Endothelial cell of umbilical vein (primary cell): ENCODE measurements at regions not wholly inside any gene's neighbourhood (a gene's known extent, or its start where the extent isn't known, plus 50 kb on each side); places are given as distances from the start of the nearest gene placed in this dataset.

ENCODE experiments used
- BruUV-seq: library from RNA; stranded (reverse); fragments of 400-500 nt; replicated peaks from 2 replicates; lab custom pipeline; 2021; lab: Mats Ljungman, UMichigan
- CTCF ChIA-PET: fragments of 300-600, 350-600 bp; sonication (Branson Sonifier 250); formaldehyde crosslinking; loops from one replicate; lab custom pipeline; 2021; ENCODE audit warnings: antibody characterized with exemption, inconsistent platforms; lab: Charles Lee
- POLR2A ChIA-PET: fragments of 300-600, 350-600 bp; sonication (Branson Sonifier 250); formaldehyde crosslinking; loops from one replicate; lab custom pipeline; 2021; ENCODE audit warnings: antibody characterized with exemption, inconsistent platforms; lab: Charles Lee
- DNase-seq: peaks from one replicate; pipeline ENCODE4 v3.0.0-alpha.2; 2011; ENCODE audit warnings: low read depth, low spot score
- FAIRE-seq: peaks from 2 replicates; lab custom pipeline; 2011; peaks lifted over from hg19 to GRCh38; lab: Jason Lieb, UNC
- H2AFZ ChIP-seq: 2 replicates; pipeline ENCODE4 v1.6.0; 2012; ENCODE audit warnings: low read depth, low read length, control low read depth, inconsistent platforms
- H3K27ac ChIP-seq: 2 replicates; pipeline ENCODE4 v1.5.1; 2011; ENCODE audit warnings: low read depth, mild to moderate bottlenecking, control low read depth, low read length, moderate library complexity; ENCODE audit not compliant: insufficient read depth
- H3K27me3 ChIP-seq, 2 experiments: 2 replicates each; pipeline versions ENCODE4 v1.6.0 to v1.6.1; 2011; ENCODE audit warnings: low read length in 2 of 2, mixed read lengths in 1 of 2; ENCODE audit not compliant: control insufficient read depth in 2 of 2, insufficient read depth in 2 of 2
- H3K36me3 ChIP-seq, 2 experiments: 2 replicates in 1 of 2; 3 replicates in 1 of 2; pipeline ENCODE4 v1.5.1; 2011; ENCODE audit warnings: low read length in 2 of 2, mild to moderate bottlenecking in 1 of 2, moderate library complexity in 1 of 2; ENCODE audit not compliant: control insufficient read depth in 2 of 2, insufficient read depth in 2 of 2; ENCODE audit errors: extremely low read depth in 1 of 2
- H3K4me1 ChIP-seq: 3 replicates; pipeline ENCODE4 v1.5.1; 2011; ENCODE audit warnings: mild to moderate bottlenecking, low read length; ENCODE audit not compliant: control insufficient read depth, insufficient read depth; ENCODE audit errors: extremely low read depth
- H3K4me2 ChIP-seq: 2 replicates; pipeline ENCODE4 v1.6.1; 2011; ENCODE audit warnings: low read length, control low read depth, mixed read lengths; ENCODE audit not compliant: insufficient read depth
- H3K4me3 ChIP-seq, 3 experiments: fragments of 200-600 bp in 1 of 3; sonication (generic), shearing (Covaris generic) in 1 of 3; replicated peaks in 1 of 3; 2 replicates each; pipeline ENCODE4 v1.5.1; 2011 to 2016; ENCODE audit warnings: control low read depth in 3 of 3, low read length in 3 of 3, mild to moderate bottlenecking in 2 of 3, inconsistent platforms in 1 of 3, low read depth in 1 of 3, moderate library complexity in 1 of 3; ENCODE audit not compliant: insufficient read depth in 1 of 3
- H3K79me2 ChIP-seq: 2 replicates; pipeline ENCODE4 v1.6.0; 2012; ENCODE audit warnings: low read length, inconsistent platforms; ENCODE audit not compliant: control insufficient read depth, insufficient read depth
- H3K9ac ChIP-seq: replicated peaks from 2 replicates; pipeline ENCODE3; 2011; ENCODE audit warnings: low read length, control low read depth; ENCODE audit not compliant: insufficient read depth; ENCODE audit errors: extremely low read depth
- H3K9me1 ChIP-seq: replicated peaks from 3 replicates; pipeline ENCODE4 v1.6.0; 2011; ENCODE audit warnings: mild to moderate bottlenecking, low read length; ENCODE audit not compliant: control insufficient read depth, insufficient read depth; ENCODE audit errors: extremely low read depth
- H3K9me3 ChIP-seq: replicated peaks from 2 replicates; pipeline ENCODE4 v1.5.1; 2012; ENCODE audit warnings: low read length, inconsistent platforms; ENCODE audit not compliant: control insufficient read depth, insufficient read depth
- H4K20me1 ChIP-seq: replicated peaks from 2 replicates; pipeline ENCODE3; 2011; ENCODE audit warnings: mild to moderate bottlenecking, low read length; ENCODE audit not compliant: control insufficient read depth, insufficient read depth; ENCODE audit errors: extremely low read depth
- CTCF ChIP-seq, 2 donors: IDR thresholded peaks; 1 replicate in 1 of 2; 2 replicates in 1 of 2; pipeline ENCODE4 v1.5.1; 2011; ENCODE audit warnings: low read length in 2 of 2, mild to moderate bottlenecking in 2 of 2, moderate library complexity in 2 of 2, control low read depth in 1 of 2, inconsistent platforms in 1 of 2, low read depth in 1 of 2; ENCODE audit not compliant: insufficient read depth in 1 of 2; ENCODE audit errors: extremely low read depth in 1 of 2
- EZH2 ChIP-seq: IDR thresholded peaks from 2 replicates; pipeline ENCODE4 v1.6.1; 2012; ENCODE audit warnings: borderline replicate concordance, low read depth, mild to moderate bottlenecking, moderate library complexity, low read length, inconsistent platforms; ENCODE audit not compliant: severe bottlenecking
- FOS ChIP-seq: IDR thresholded peaks from 2 replicates; pipeline ENCODE4 v1.6.1; 2011; ENCODE audit warnings: mild to moderate bottlenecking, low read length, moderate library complexity, borderline replicate concordance; ENCODE audit not compliant: insufficient read depth
- GATA2 ChIP-seq: IDR thresholded peaks from 2 replicates; pipeline ENCODE4 v1.7.0; 2011; ENCODE audit warnings: low read depth, mild to moderate bottlenecking, moderate library complexity, mixed read lengths, low read length; ENCODE audit not compliant: insufficient read length, insufficient read depth
- JUN ChIP-seq: IDR thresholded peaks from 2 replicates; pipeline ENCODE4 v1.6.1; 2011; ENCODE audit warnings: borderline replicate concordance, low read depth; ENCODE audit not compliant: insufficient read length, insufficient read depth
- MAX ChIP-seq: IDR thresholded peaks from 2 replicates; pipeline ENCODE4 v1.6.1; 2011; ENCODE audit not compliant: insufficient read depth, insufficient read length
- MYC ChIP-seq: IDR thresholded peaks from one replicate; pipeline ENCODE4 v1.6.1; 2011; ENCODE audit warnings: mild to moderate bottlenecking, low read depth, low read length
- POLR2A ChIP-seq: IDR thresholded peaks from 2 replicates; pipeline ENCODE4 v1.6.1; 2012; ENCODE audit warnings: low read depth, mild to moderate bottlenecking, control low read depth, low read length
- POLR2AphosphoS5 ChIP-seq: IDR thresholded peaks from 2 replicates; pipeline ENCODE4 v1.6.1; 2012; ENCODE audit warnings: low read depth, mild to moderate bottlenecking, control low read depth, low read length, moderate library complexity; ENCODE audit not compliant: insufficient read depth
- dilution Hi-C: fragments of 300-500 bp; cut with MboI; formaldehyde crosslinking; loops from one replicate; pipeline ENCODE4 v1.15.0; 2019; ENCODE audit warnings: low sequenced_read_pairs; ENCODE audit not compliant: extremely low pct_ligation_motif_present
- intact Hi-C: fragments of 100-400 bp; cut with micrococcal nuclease; formaldehyde crosslinking; loops from one replicate; pipeline ENCODE4 v1.10.0; 2022

GRCh38 chr11:100573911-100574513 is 113.1 kb upstream of the ARHGAP42 start:
- TF ChIP-seq GATA2, result no peak
- TF ChIP-seq CTCF (IDR thresholded peaks at IDR 0.05; ENCODE audit: extremely low read depth in 1 of 2, insufficient read depth in 1 of 2, low read depth in 1 of 2, low read length in 2 of 2), result no peak
- no peak for TF ChIP-seq POLR2A
- no peak for TF ChIP-seq FOS
- TF ChIP-seq JUN, result no peak
- TF ChIP-seq POLR2AphosphoS5, result no peak
- no peak for TF ChIP-seq MYC
- TF ChIP-seq EZH2, result no peak
- TF ChIP-seq MAX, result no peak
- H3K27ac ChIP-seq, result no peak overlapping the region
- no peak overlapping the region for H2AFZ ChIP-seq
- peaks cover 0 to 10% of the 10 kb centered on the region in 2 experiments for H3K27me3 ChIP-seq
- DNase-seq (no peak), FAIRE-seq (no peak)
- H3K9me3 ChIP-seq, result no peaks in the 10 kb centered on the region
- CTCF ChIA-PET, result interaction anchor here (1.0 kb wide), 1 partner anchor 254 kb away, joined by 3 read pairs; no protein-coding TSS in a partner anchor
- no peak overlapping the region for H3K4me3 ChIP-seq
- POLR2A ChIA-PET, result no interaction called here
- dilution Hi-C loops, result no loop called here
- no peak overlapping the region for H3K9ac ChIP-seq
- no peaks in the 10 kb centered on the region for H3K79me2 ChIP-seq
- H3K4me1 ChIP-seq, result no peaks in the 10 kb centered on the region
- no peaks in the 10 kb centered on the region for H3K36me3 ChIP-seq
- no peak overlapping the region for H3K4me2 ChIP-seq
- intact Hi-C loops, result loop anchor here (10.0 kb wide), 1 partner anchor 1549 kb away; the partner anchor contains the start of gene CNTN5
- no peaks in the 10 kb centered on the region for H3K9me1 ChIP-seq
- no peaks in the 10 kb centered on the region for H4K20me1 ChIP-seq
- BruUV-seq, result no TSS peak
